ENCODE measurements at regions not wholly inside any gene's neighbourhood (a gene's known extent, or its start where the extent isn't known, plus 50 kb on each side); places are given as distances from the start of the nearest gene placed in this dataset.
"Not testable (repeated sequence)": the region's sequence is repeated elsewhere in the genome, so short reads cannot be mapped to it uniquely, and the experiment has no call there.

- no peak overlapping the region for H3K4me3 ChIP-seq (ENCODE audit: low read depth, low read length, poor library complexity, severe bottlenecking)
- no peaks in the 10 kb centered on the region for H3K9me3 ChIP-seq (ENCODE audit: low read length)
- H3K36me3 ChIP-seq (ENCODE audit: insufficient read depth, low read length) = no peaks in the 10 kb centered on the region
- intact Hi-C loops (cut with micrococcal nuclease; ENCODE audit: unreplicated experiment) = no loop called here
- ChIA-PET POLR2A (interaction anchor here (0.7 kb wide), 1 partner anchor 140 kb away, joined by 3 read pairs; no protein-coding TSS in a partner anchor), CTCF (ENCODE audit: unreplicated experiment) (no interaction called here)
- no peaks in the 10 kb centered on the region for H3K79me2 ChIP-seq (ENCODE audit: insufficient read depth, low read depth, low read length)
- H3K9me2 ChIP-seq (ENCODE audit: insufficient read depth, low read length) = no peaks in the 10 kb centered on the region
- H2AFZ ChIP-seq (ENCODE audit: low read length) = no peak overlapping the region
- TF ChIP-seq CTCF (conservative IDR thresholded peaks at IDR 0.05; ENCODE audit: low read length) = no peak
- no peak for TF ChIP-seq EZH2phosphoT487 (IDR thresholded peaks at IDR 0.05; ENCODE audit: borderline replicate concordance, low read depth, low read length)
- H3K4me2 ChIP-seq (ENCODE audit: low read length) = no peak overlapping the region
- H4K20me1 ChIP-seq (ENCODE audit: insufficient read depth, low read length) = no peaks in the 10 kb centered on the region
- no peaks in the 10 kb centered on the region for H3K4me1 ChIP-seq (ENCODE audit: insufficient read depth, low read length, poor library complexity, severe bottlenecking)
- H3K27ac ChIP-seq (ENCODE audit: low read depth, low read length, poor library complexity, severe bottlenecking) = no peak overlapping the region
- no TSS peak for BruUV-seq (replicated peaks)
- no peak for DNase-seq (ENCODE audit: low spot score)
Observed at GRCh38 chr16:48064971-48065370, 90.8 kb downstream of the ABCC12 start.

- Histone ChIP-seq H3K36me3 (ENCODE audit: insufficient read depth, low read length) (no peaks in the 10 kb centered on the region), H3K9me3 (ENCODE audit: low read length) (no peaks in the 10 kb centered on the region), H2AFZ (ENCODE audit: low read length) (no peak overlapping the region), H3K79me2 (ENCODE audit: insufficient read depth, low read depth, low read length) (no peaks in the 10 kb centered on the region), H4K20me1 (ENCODE audit: insufficient read depth, low read length) (no peaks in the 10 kb centered on the region), H3K27ac (ENCODE audit: low read depth, low read length, poor library complexity, severe bottlenecking) (no peak overlapping the region), H3K9me2 (ENCODE audit: insufficient read depth, low read length) (no peaks in the 10 kb centered on the region), H3K4me1 (ENCODE audit: insufficient read depth, low read length, poor library complexity, severe bottlenecking) (no peaks in the 10 kb centered on the region), H3K4me3 (ENCODE audit: low read depth, low read length, poor library complexity, severe bottlenecking) (no peak overlapping the region), H3K4me2 (ENCODE audit: low read length) (no peak overlapping the region)
- TF ChIP-seq CTCF (conservative IDR thresholded peaks at IDR 0.05; ENCODE audit: low read length) = no peak
- no peak for TF ChIP-seq EZH2phosphoT487 (IDR thresholded peaks at IDR 0.05; ENCODE audit: borderline replicate concordance, low read depth, low read length)
- no TSS peak for BruUV-seq (replicated peaks)
- POLR2A ChIA-PET = no interaction called here
- CTCF ChIA-PET (ENCODE audit: unreplicated experiment) = no interaction called here
- intact Hi-C loops (cut with micrococcal nuclease; ENCODE audit: unreplicated experiment) = no loop called here
- no peak for DNase-seq (ENCODE audit: low spot score)
Observed at GRCh38 chr16:48062681-48063080, 93.1 kb downstream of the ABCC12 start.

GRCh38 chr16:48059936-48060335, 95.9 kb downstream of the ABCC12 start:
- ChIA-PET POLR2A (no interaction called here), CTCF (ENCODE audit: unreplicated experiment) (no interaction called here)
- H3K27ac ChIP-seq (ENCODE audit: low read depth, low read length, poor library complexity, severe bottlenecking) = no peak overlapping the region
- H2AFZ ChIP-seq (ENCODE audit: low read length) = no peak overlapping the region
- no peaks in the 10 kb centered on the region for H3K9me2 ChIP-seq (ENCODE audit: insufficient read depth, low read length)
- H4K20me1 ChIP-seq (ENCODE audit: insufficient read depth, low read length) = no peaks in the 10 kb centered on the region
- no peak for TF ChIP-seq CTCF (conservative IDR thresholded peaks at IDR 0.05; ENCODE audit: low read length)
- no peak for TF ChIP-seq EZH2phosphoT487 (IDR thresholded peaks at IDR 0.05; ENCODE audit: borderline replicate concordance, low read depth, low read length)
- intact Hi-C loops (cut with micrococcal nuclease; ENCODE audit: unreplicated experiment) = no loop called here
- H3K9me3 ChIP-seq (ENCODE audit: low read length) = no peaks in the 10 kb centered on the region
- H3K4me3 ChIP-seq (ENCODE audit: low read depth, low read length, poor library complexity, severe bottlenecking) = no peak overlapping the region
- no peaks in the 10 kb centered on the region for H3K79me2 ChIP-seq (ENCODE audit: insufficient read depth, low read depth, low read length)
- BruUV-seq (replicated peaks) = no TSS peak
- no peak for DNase-seq (ENCODE audit: low spot score)
- no peak overlapping the region for H3K4me2 ChIP-seq (ENCODE audit: low read length)
- H3K36me3 ChIP-seq (ENCODE audit: insufficient read depth, low read length) = no peaks in the 10 kb centered on the region
- H3K4me1 ChIP-seq (ENCODE audit: insufficient read depth, low read length, poor library complexity, severe bottlenecking) = no peaks in the 10 kb centered on the region

- H3K27ac ChIP-seq (ENCODE audit: low read depth, low read length, poor library complexity, severe bottlenecking); H2AFZ ChIP-seq (ENCODE audit: low read length); DNase-seq (ENCODE audit: low spot score); H3K4me3 ChIP-seq (ENCODE audit: low read depth, low read length, poor library complexity, severe bottlenecking); H4K20me1 ChIP-seq (ENCODE audit: insufficient read depth, low read length); BruUV-seq (replicated peaks); H3K36me3 ChIP-seq (ENCODE audit: insufficient read depth, low read length); H3K4me2 ChIP-seq (ENCODE audit: low read length); H3K9me2 ChIP-seq (ENCODE audit: insufficient read depth, low read length); H3K4me1 ChIP-seq (ENCODE audit: insufficient read depth, low read length, poor library complexity, severe bottlenecking); CTCF ChIA-PET (ENCODE audit: unreplicated experiment); H3K79me2 ChIP-seq (ENCODE audit: insufficient read depth, low read depth, low read length); intact Hi-C loops (cut with micrococcal nuclease; ENCODE audit: unreplicated experiment); POLR2A ChIA-PET; H3K9me3 ChIP-seq (ENCODE audit: low read length): not testable (repeated sequence)
Observed at GRCh38 chr16:48059190-48059589, 96.6 kb downstream of the ABCC12 start.

Data from OCI-LY7 (cell line).